ENCODE measurements at regions not wholly inside any gene's neighbourhood (a gene's known extent, or its start where the extent isn't known, plus 50 kb on each side); places are given as distances from the start of the nearest gene placed in this dataset.

DNA sequence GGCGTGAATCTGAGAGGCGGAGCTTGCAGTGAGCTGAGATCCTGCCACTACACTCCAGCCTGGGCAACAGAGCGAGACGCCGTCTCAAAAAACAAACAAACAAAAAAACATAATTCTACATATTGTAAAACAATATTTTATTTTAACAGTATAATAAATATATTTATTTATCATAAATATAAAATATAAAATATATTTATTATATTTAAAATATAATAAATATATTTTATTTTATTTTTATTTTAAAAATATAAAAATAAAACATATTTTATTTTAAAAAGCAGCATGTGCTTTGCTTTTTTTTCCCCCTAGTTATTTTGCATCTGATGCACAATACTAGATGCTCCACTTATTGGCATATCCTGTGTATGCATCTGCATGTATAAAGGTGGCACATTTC lies 1634.6 kb upstream of the PCDH20 start:
- TF ChIP-seq EZH2 (IDR thresholded peaks at IDR 0.05; ENCODE audit: borderline replicate concordance, low read depth, low read length, severe bottlenecking) (no peak), POLR2A (IDR thresholded peaks at IDR 0.05; ENCODE audit: low read depth, low read length) (no peak), POLR2AphosphoS5 (IDR thresholded peaks at IDR 0.05; ENCODE audit: insufficient read depth, low read depth, low read length) (no peak)
- TF ChIP-seq, protein P1, sequence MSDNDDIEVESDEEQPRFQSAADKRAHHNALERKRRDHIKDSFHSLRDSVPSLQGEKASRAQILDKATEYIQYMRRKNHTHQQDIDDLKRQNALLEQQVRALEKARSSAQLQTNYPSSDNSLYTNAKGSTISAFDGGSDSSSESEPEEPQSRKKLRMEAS (IDR thresholded peaks at IDR 0.05; ENCODE audit: insufficient read depth, insufficient read length), result no peak
- TF ChIP-seq, protein P2, sequence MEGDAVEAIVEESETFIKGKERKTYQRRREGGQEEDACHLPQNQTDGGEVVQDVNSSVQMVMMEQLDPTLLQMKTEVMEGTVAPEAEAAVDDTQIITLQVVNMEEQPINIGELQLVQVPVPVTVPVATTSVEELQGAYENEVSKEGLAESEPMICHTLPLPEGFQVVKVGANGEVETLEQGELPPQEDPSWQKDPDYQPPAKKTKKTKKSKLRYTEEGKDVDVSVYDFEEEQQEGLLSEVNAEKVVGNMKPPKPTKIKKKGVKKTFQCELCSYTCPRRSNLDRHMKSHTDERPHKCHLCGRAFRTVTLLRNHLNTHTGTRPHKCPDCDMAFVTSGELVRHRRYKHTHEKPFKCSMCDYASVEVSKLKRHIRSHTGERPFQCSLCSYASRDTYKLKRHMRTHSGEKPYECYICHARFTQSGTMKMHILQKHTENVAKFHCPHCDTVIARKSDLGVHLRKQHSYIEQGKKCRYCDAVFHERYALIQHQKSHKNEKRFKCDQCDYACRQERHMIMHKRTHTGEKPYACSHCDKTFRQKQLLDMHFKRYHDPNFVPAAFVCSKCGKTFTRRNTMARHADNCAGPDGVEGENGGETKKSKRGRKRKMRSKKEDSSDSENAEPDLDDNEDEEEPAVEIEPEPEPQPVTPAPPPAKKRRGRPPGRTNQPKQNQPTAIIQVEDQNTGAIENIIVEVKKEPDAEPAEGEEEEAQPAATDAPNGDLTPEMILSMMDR (IDR thresholded peaks at IDR 0.05; ENCODE audit: extremely low read depth in 1 of 2, insufficient read depth in 1 of 2, low read depth in 1 of 2, low read length in 2 of 2), result no peak

All from endothelial cell of umbilical vein (primary cell).